CD4-positive, CD25-positive, alpha-beta regulatory T cell (primary cell): ENCODE measurements at regions not wholly inside any gene's neighbourhood (a gene's known extent, or its start where the extent isn't known, plus 50 kb on each side); places are given as distances from the start of the nearest gene placed in this dataset.

Source experiments
- ATAC-seq, 2 donors: fragments of 150-1000 bp; cut with Tn5 transposase; one replicate each; pipeline ENCODE4 v1.10.0; 2021; ENCODE audit warnings: low read depth in 2 of 2, moderate number of reproducible peaks in 2 of 2, moderate library complexity in 1 of 2
- DNase-seq, 3 donors: peaks; one replicate each; pipeline versions ENCODE4 v3.0.0 to v3.0.0-alpha.2; 2012 to 2022; ENCODE audit warnings: mixed read lengths in 1 of 3
- H3K27ac ChIP-seq: one replicate; pipeline ENCODE4 v1.7.0; 2013; ENCODE audit warnings: mild to moderate bottlenecking, low read length; ENCODE audit not compliant: insufficient read depth, poor library complexity, severe bottlenecking
- H3K27me3 ChIP-seq: one replicate; pipeline ENCODE4 v1.7.0; 2013; ENCODE audit warnings: low read length; ENCODE audit not compliant: control insufficient read depth, insufficient read depth
- H3K36me3 ChIP-seq: one replicate; pipeline ENCODE4 v1.7.0; 2013; ENCODE audit warnings: mild to moderate bottlenecking, low read length, moderate library complexity; ENCODE audit not compliant: control insufficient read depth, insufficient read depth
- H3K4me1 ChIP-seq: 2 replicates; pipeline ENCODE4 v1.7.0; 2013; ENCODE audit warnings: mild to moderate bottlenecking, low read length; ENCODE audit not compliant: insufficient read depth, control insufficient read depth, poor library complexity, severe bottlenecking
- H3K4me3 ChIP-seq: one replicate; pipeline ENCODE4 v1.7.0; 2013; ENCODE audit warnings: low read depth, mild to moderate bottlenecking, low read length, moderate library complexity
- H3K9me3 ChIP-seq, 2 experiments: 1 replicate in 1 of 2; 2 replicates in 1 of 2; pipeline ENCODE4 v1.7.0; 2013; ENCODE audit warnings: low read length in 2 of 2, mild to moderate bottlenecking in 1 of 2, moderate library complexity in 1 of 2; ENCODE audit not compliant: control insufficient read depth in 2 of 2
- H3K27ac Mint-ChIP-seq, 3 donors: one replicate each; pipeline ENCODE4 v1.8.0; 2020 to 2022; ENCODE audit warnings: mild to moderate bottlenecking in 3 of 3, mixed read lengths in 3 of 3, moderate library complexity in 2 of 3
- H3K27me3 Mint-ChIP-seq: one replicate; pipeline ENCODE4 v1.8.0; 2022; ENCODE audit warnings: mild to moderate bottlenecking, mixed read lengths
- H3K36me3 Mint-ChIP-seq: one replicate; pipeline ENCODE4 v1.8.0; 2020; ENCODE audit warnings: mixed read lengths
- H3K4me1 Mint-ChIP-seq, 4 donors: one replicate each; pipeline ENCODE4 v1.8.0; 2020 to 2022; ENCODE audit warnings: mixed read lengths in 4 of 4, mild to moderate bottlenecking in 1 of 4
- H3K4me3 Mint-ChIP-seq, 4 donors: one replicate each; pipeline ENCODE4 v1.8.0; 2020 to 2022; ENCODE audit warnings: mild to moderate bottlenecking in 4 of 4, mixed read lengths in 4 of 4, moderate library complexity in 3 of 4
- H3K9me3 Mint-ChIP-seq, 7 donors: one replicate each; pipeline ENCODE4 v1.8.0; 2020 to 2022; ENCODE audit warnings: mixed read lengths in 7 of 7, mild to moderate bottlenecking in 3 of 7, moderate library complexity in 2 of 7

DNA sequence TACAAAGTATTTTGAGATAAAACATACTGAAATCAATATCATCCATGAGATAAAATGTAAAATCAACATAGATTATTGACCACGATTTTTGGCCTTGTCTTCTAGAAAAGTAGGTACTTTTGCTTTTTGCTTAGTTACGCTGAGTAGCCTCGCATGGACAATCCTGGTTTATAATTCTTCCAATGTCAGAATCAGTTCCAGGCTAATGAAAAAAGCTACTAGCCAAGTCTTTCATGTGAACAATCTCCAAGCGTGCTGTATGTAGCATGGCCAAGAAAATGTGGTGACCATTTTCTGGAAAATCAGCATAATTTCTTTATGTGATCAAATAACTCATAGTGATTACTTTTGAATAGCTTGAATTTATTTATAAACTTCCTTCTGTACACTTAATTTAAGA is 145.8 kb downstream of the NTMT2 start:
- DNase-seq, result no peak
- Mint-ChIP-seq H3K4me1 (no peaks in the 10 kb centered on the region), H3K27ac (no peak overlapping the region), H3K27me3 (peaks cover 31% of the 10 kb centered on the region), H3K36me3 (no peaks in the 10 kb centered on the region), H3K4me3 (no peak overlapping the region), H3K9me3 (peaks cover 0 to 12% (median 0%) of the 10 kb centered on the region in 7 donors)
- Histone ChIP-seq H3K27me3 (no peaks in the 10 kb centered on the region), H3K4me1 (no peaks in the 10 kb centered on the region), H3K36me3 (no peaks in the 10 kb centered on the region), H3K9me3 (no peaks in the 10 kb centered on the region), H3K27ac (no peak overlapping the region), H3K4me3 (no peak overlapping the region)
- ATAC-seq, result no peak

DNA sequence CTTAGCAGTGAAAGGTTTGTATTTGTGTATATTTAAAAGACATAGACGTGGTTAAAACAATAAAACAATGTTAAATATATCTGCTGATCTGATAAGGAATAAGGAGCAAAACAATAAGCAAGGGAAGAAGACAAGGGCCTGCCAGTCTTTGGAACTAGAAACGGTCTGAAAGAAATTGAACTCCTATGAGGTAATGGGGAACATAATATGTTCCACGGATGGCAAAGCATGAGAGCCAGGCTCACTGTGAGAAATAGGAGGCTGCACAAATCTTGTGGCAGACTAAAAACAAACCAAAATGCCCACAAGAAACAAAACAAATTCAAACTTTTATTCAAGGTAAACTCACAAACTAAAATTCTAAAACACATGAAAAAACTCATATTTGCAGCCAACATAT is 150.5 kb downstream of the NTMT2 start:
- H3K27ac ChIP-seq, result no peak overlapping the region
- no peaks in the 10 kb centered on the region for H3K27me3 ChIP-seq
- H3K9me3 ChIP-seq, result no peaks in the 10 kb centered on the region
- H3K4me1 ChIP-seq, result no peaks in the 10 kb centered on the region
- DNase-seq (no peak), ATAC-seq (no peak)
- peaks cover 0 to 3% (median 0%) of the 10 kb centered on the region in 7 donors for H3K9me3 Mint-ChIP-seq
- H3K4me3 Mint-ChIP-seq, result no peak overlapping the region
- no peaks in the 10 kb centered on the region for H3K4me1 Mint-ChIP-seq
- H3K27ac Mint-ChIP-seq, result no peak overlapping the region
- no peak overlapping the region for H3K4me3 ChIP-seq
- peaks cover 6% of the 10 kb centered on the region for H3K27me3 Mint-ChIP-seq
- H3K36me3 ChIP-seq, result no peaks in the 10 kb centered on the region
- H3K36me3 Mint-ChIP-seq, result no peaks in the 10 kb centered on the region

DNA sequence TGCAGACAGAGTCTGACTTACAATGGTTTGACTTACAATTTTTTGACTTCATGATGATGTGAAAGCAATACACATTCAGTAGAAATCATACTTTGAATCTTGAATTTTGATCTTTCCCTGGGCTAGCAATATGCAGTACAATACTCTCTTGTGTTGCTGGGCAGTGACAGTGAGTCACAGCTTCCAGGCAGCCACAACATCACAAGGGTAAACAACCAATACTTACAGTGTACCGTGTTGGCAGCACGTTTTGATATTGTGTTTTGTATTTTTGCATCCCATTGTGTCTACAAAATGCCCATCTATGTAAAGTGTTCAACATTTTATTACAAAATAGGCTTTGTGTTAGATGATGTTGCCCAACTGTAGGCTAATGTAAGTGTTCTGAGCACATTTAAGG is 150.9 kb downstream of the NTMT2 start:
- no peaks in the 10 kb centered on the region for H3K36me3 ChIP-seq
- no peak overlapping the region for H3K4me3 Mint-ChIP-seq
- H3K27me3 ChIP-seq, result no peaks in the 10 kb centered on the region
- ATAC-seq (no peak), DNase-seq (no peak)
- no peaks in the 10 kb centered on the region for H3K4me1 ChIP-seq
- H3K4me3 ChIP-seq, result no peak overlapping the region
- no peaks in the 10 kb centered on the region for H3K4me1 Mint-ChIP-seq
- H3K36me3 Mint-ChIP-seq, result no peaks in the 10 kb centered on the region
- H3K27me3 Mint-ChIP-seq, result peaks cover 9% of the 10 kb centered on the region
- no peak overlapping the region for H3K27ac Mint-ChIP-seq
- peaks cover 0 to 3% (median 0%) of the 10 kb centered on the region in 7 donors for H3K9me3 Mint-ChIP-seq
- H3K27ac ChIP-seq, result no peak overlapping the region
- H3K9me3 ChIP-seq, result no peaks in the 10 kb centered on the region

DNA sequence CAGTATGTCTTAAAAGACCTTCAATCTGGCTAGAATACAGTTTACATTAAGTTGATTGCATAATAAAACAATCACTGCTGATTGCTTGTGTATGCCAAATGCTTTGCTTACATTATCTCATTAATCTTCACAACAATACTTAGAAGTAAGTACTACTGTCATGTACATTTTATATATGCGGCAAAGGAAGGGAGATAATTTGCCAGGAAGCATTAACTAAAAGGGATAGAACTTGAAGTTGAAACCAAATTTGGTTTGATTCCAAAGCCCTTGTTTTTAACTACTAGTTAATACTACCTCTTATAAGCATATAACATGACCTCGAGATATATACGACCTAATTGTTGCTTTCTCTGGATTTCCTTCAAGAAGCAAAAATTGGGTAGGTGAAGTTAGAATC is 155.8 kb downstream of the NTMT2 start:
- H3K27ac Mint-ChIP-seq, result no peak overlapping the region
- H3K36me3 Mint-ChIP-seq, result no peaks in the 10 kb centered on the region
- peaks cover 0 to 2% (median 0%) of the 10 kb centered on the region in 7 donors for H3K9me3 Mint-ChIP-seq
- H3K27me3 Mint-ChIP-seq, result peaks cover 6% of the 10 kb centered on the region
- peaks cover 3% of the 10 kb centered on the region for H3K27me3 ChIP-seq
- no peak overlapping the region for H3K27ac ChIP-seq
- DNase-seq (no peak), ATAC-seq (no peak)
- no peaks in the 10 kb centered on the region for H3K4me1 Mint-ChIP-seq
- no peaks in the 10 kb centered on the region for H3K9me3 ChIP-seq
- H3K4me3 Mint-ChIP-seq, result no peak overlapping the region
- H3K4me3 ChIP-seq, result no peak overlapping the region
- no peaks in the 10 kb centered on the region for H3K36me3 ChIP-seq
- no peaks in the 10 kb centered on the region for H3K4me1 ChIP-seq

- H3K27me3 Mint-ChIP-seq, result peaks cover 6% of the 10 kb centered on the region
- no peak overlapping the region for H3K4me3 Mint-ChIP-seq
- no peaks in the 10 kb centered on the region for H3K9me3 Mint-ChIP-seq
- no peak overlapping the region for H3K27ac Mint-ChIP-seq
- Histone ChIP-seq H3K4me1 (no peaks in the 10 kb centered on the region), H3K36me3 (no peaks in the 10 kb centered on the region), H3K27me3 (peaks cover 5% of the 10 kb centered on the region), H3K27ac (no peak overlapping the region), H3K4me3 (no peak overlapping the region), H3K9me3 (no peaks in the 10 kb centered on the region)
- DNase-seq (no peak), ATAC-seq (no peak)
- no peaks in the 10 kb centered on the region for H3K4me1 Mint-ChIP-seq
- H3K36me3 Mint-ChIP-seq, result no peaks in the 10 kb centered on the region
These were observed 157.3 kb downstream of the NTMT2 start for GRCh38 chr1:170303034-170303433.

GRCh38 chr1:170305777-170306512 is 160.2 kb downstream of the NTMT2 start:
- Mint-ChIP-seq H3K36me3 (no peaks in the 10 kb centered on the region), H3K4me3 (no peak overlapping the region)

DNA sequence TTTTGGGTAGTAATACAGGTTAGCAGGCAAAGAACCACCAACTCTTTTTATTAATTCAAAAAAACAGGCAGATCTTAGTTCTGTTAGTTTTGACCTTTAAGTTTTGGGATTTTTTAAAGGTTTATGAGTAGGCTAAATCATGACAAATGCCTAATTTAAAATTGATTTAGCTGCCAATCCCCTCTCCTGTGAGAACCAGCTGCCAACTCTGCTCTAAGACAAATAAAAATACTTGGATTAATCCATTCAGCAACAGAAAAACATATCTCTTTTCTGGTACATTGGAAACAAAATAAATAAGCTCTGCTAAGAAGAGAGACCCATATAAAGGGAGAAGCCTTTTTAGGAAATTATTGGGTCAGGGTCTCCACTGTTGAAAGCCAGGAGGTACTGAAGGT is 160.8 kb downstream of the NTMT2 start:
- no peak for ATAC-seq
- H3K4me1 ChIP-seq, result no peaks in the 10 kb centered on the region
- no peak overlapping the region for H3K4me3 ChIP-seq
- peaks cover 4% of the 10 kb centered on the region for H3K27me3 Mint-ChIP-seq
- H3K36me3 Mint-ChIP-seq, result no peaks in the 10 kb centered on the region
- no peak overlapping the region for H3K27ac ChIP-seq
- no peaks in the 10 kb centered on the region for H3K36me3 ChIP-seq
- H3K4me1 Mint-ChIP-seq, result no peaks in the 10 kb centered on the region
- no peak overlapping the region for H3K27ac Mint-ChIP-seq
- no peak overlapping the region for H3K4me3 Mint-ChIP-seq
- H3K9me3 Mint-ChIP-seq, result no peaks in the 10 kb centered on the region
- H3K27me3 ChIP-seq, result peaks cover 5% of the 10 kb centered on the region
- no peak for DNase-seq
- no peaks in the 10 kb centered on the region for H3K9me3 ChIP-seq

More at GRCh38 chr1:170305777-170306512, 160.2 kb downstream of the NTMT2 start:
- H3K4me1 ChIP-seq, result no peaks in the 10 kb centered on the region
- peaks cover 6% of the 10 kb centered on the region for H3K27me3 Mint-ChIP-seq
- DNase-seq (no peak), ATAC-seq (no peak)
- H3K27ac ChIP-seq, result no peak overlapping the region
- H3K9me3 ChIP-seq, result no peaks in the 10 kb centered on the region
- H3K9me3 Mint-ChIP-seq, result no peaks in the 10 kb centered on the region
- no peaks in the 10 kb centered on the region for H3K36me3 ChIP-seq
- no peak overlapping the region for H3K27ac Mint-ChIP-seq
- no peak overlapping the region for H3K4me3 ChIP-seq
- H3K27me3 ChIP-seq, result peaks cover 5% of the 10 kb centered on the region
- no peaks in the 10 kb centered on the region for H3K4me1 Mint-ChIP-seq

GRCh38 chr1:170306948-170307347 is 161.2 kb downstream of the NTMT2 start:
- Mint-ChIP-seq H3K4me1 (no peaks in the 10 kb centered on the region), H3K36me3 (no peaks in the 10 kb centered on the region), H3K27ac (no peak overlapping the region), H3K9me3 (no peaks in the 10 kb centered on the region), H3K4me3 (no peak overlapping the region), H3K27me3 (no peaks in the 10 kb centered on the region)
- H3K27ac ChIP-seq, result no peak overlapping the region
- DNase-seq, result no peak
- no peaks in the 10 kb centered on the region for H3K9me3 ChIP-seq
- no peak for ATAC-seq
- H3K4me1 ChIP-seq, result no peaks in the 10 kb centered on the region
- H3K4me3 ChIP-seq, result no peak overlapping the region
- H3K36me3 ChIP-seq, result no peaks in the 10 kb centered on the region
- H3K27me3 ChIP-seq, result peaks cover 5% of the 10 kb centered on the region
